ENCODE measurements at regions not wholly inside any gene's neighbourhood (a gene's known extent, or its start where the extent isn't known, plus 50 kb on each side); places are given as distances from the start of the nearest gene placed in this dataset.

GRCh38 chr6:103895136-103895535 is 964.6 kb downstream of the HACE1 start:
- no peak for ATAC-seq
- peaks cover 8% of the 10 kb centered on the region for H3K9me3 Mint-ChIP-seq
- no peak overlapping the region for H3K27ac Mint-ChIP-seq
- no peaks in the 10 kb centered on the region for H3K36me3 Mint-ChIP-seq (ENCODE audit: low read depth)
- H3K4me3 Mint-ChIP-seq = no peak overlapping the region
- intact Hi-C loops (cut with micrococcal nuclease) = no loop called here
- H3K27me3 Mint-ChIP-seq = no peaks in the 10 kb centered on the region
- CTCF ChIA-PET = no interaction called here
- no peaks in the 10 kb centered on the region for H3K4me1 Mint-ChIP-seq (ENCODE audit: low read depth)
- POLR2A ChIA-PET = no interaction called here
- DNase-seq = no peak
- TF ChIP-seq CTCF (IDR thresholded peaks at IDR 0.05) = no peak

- intact Hi-C loops (cut with micrococcal nuclease) = no loop called here
- no peaks in the 10 kb centered on the region for H3K27me3 Mint-ChIP-seq
- TF ChIP-seq CTCF (IDR thresholded peaks at IDR 0.05) = no peak
- CTCF ChIA-PET = no interaction called here
- DNase-seq (no peak), ATAC-seq (no peak)
- H3K4me3 Mint-ChIP-seq = no peak overlapping the region
- no peaks in the 10 kb centered on the region for H3K36me3 Mint-ChIP-seq (ENCODE audit: low read depth)
- no peak overlapping the region for H3K27ac Mint-ChIP-seq
- H3K4me1 Mint-ChIP-seq (ENCODE audit: low read depth) = no peaks in the 10 kb centered on the region
- H3K9me3 Mint-ChIP-seq = peaks cover 13% of the 10 kb centered on the region
- POLR2A ChIA-PET = no interaction called here
Observed at GRCh38 chr6:103893141-103893581, 966.6 kb downstream of the HACE1 start.

GRCh38 chr6:103886951-103887350 is 972.8 kb downstream of the HACE1 start:
- intact Hi-C loops (cut with micrococcal nuclease) = no loop called here
- no peaks in the 10 kb centered on the region for H3K36me3 Mint-ChIP-seq (ENCODE audit: low read depth)
- ChIA-PET CTCF (no interaction called here), POLR2A (no interaction called here)
- no peak overlapping the region for H3K4me3 Mint-ChIP-seq
- no peaks in the 10 kb centered on the region for H3K4me1 Mint-ChIP-seq (ENCODE audit: low read depth)
- no peak overlapping the region for H3K27ac Mint-ChIP-seq
- TF ChIP-seq CTCF (IDR thresholded peaks at IDR 0.05) = no peak
- H3K9me3 Mint-ChIP-seq = peaks cover 8% of the 10 kb centered on the region
- DNase-seq = no peak
- no peak for ATAC-seq
- no peaks in the 10 kb centered on the region for H3K27me3 Mint-ChIP-seq

GRCh38 chr6:103885446-103885845 is 974.3 kb downstream of the HACE1 start:
- no peaks in the 10 kb centered on the region for H3K27me3 Mint-ChIP-seq
- no peak for DNase-seq
- H3K27ac Mint-ChIP-seq = no peak overlapping the region
- no peak overlapping the region for H3K4me3 Mint-ChIP-seq
- peaks cover 7% of the 10 kb centered on the region for H3K9me3 Mint-ChIP-seq
- ChIA-PET POLR2A (no interaction called here), CTCF (no interaction called here)
- H3K4me1 Mint-ChIP-seq (ENCODE audit: low read depth) = no peaks in the 10 kb centered on the region
- no peak for ATAC-seq
- no peak for TF ChIP-seq CTCF (IDR thresholded peaks at IDR 0.05)
- no peaks in the 10 kb centered on the region for H3K36me3 Mint-ChIP-seq (ENCODE audit: low read depth)
- intact Hi-C loops (cut with micrococcal nuclease) = no loop called here

- DNase-seq (no peak), ATAC-seq (no peak)
- intact Hi-C loops (cut with micrococcal nuclease) = no loop called here
- Mint-ChIP-seq H3K4me1 (ENCODE audit: low read depth) (no peaks in the 10 kb centered on the region), H3K27me3 (no peaks in the 10 kb centered on the region), H3K4me3 (no peak overlapping the region), H3K36me3 (ENCODE audit: low read depth) (no peaks in the 10 kb centered on the region), H3K27ac (no peak overlapping the region), H3K9me3 (no peaks in the 10 kb centered on the region)
- TF ChIP-seq CTCF (IDR thresholded peaks at IDR 0.05) = no peak
- ChIA-PET POLR2A (no interaction called here), CTCF (no interaction called here)
Observed at GRCh38 chr6:103879800-103880199, 979.9 kb downstream of the HACE1 start.

Measured in activated CD8-positive, alpha-beta T cell treated with anti-CD3 and anti-CD28 coated beads for 36 hours (primary cell).